GM23248 (cell line): ENCODE measurements at regions not wholly inside any gene's neighbourhood (a gene's known extent, or its start where the extent isn't known, plus 50 kb on each side); places are given as distances from the start of the nearest gene placed in this dataset.

ENCODE experiments used
- DNase-seq: peaks from one replicate; pipeline ENCODE4 v3.0.0-alpha.2; 2015
- H2AFZ ChIP-seq: fragments of 200-600 bp; sonication (generic); 2 replicates; pipeline ENCODE4 v1.6.1; 2016; ENCODE audit warnings: antibody characterized with exemption
- H3F3A ChIP-seq: fragments of 200-600 bp; sonication (generic); 2 replicates; pipeline ENCODE4 v1.6.1; 2016; ENCODE audit warnings: mild to moderate bottlenecking, antibody characterized with exemption, mixed run types; ENCODE audit not compliant: insufficient read depth
- H3K27ac ChIP-seq: fragments of 200-600 bp; sonication (generic); 2 replicates; pipeline ENCODE4 v1.5.1; 2016; ENCODE audit warnings: mild to moderate bottlenecking
- H3K27me3 ChIP-seq: fragments of 200-600 bp; sonication (generic); replicated peaks from 2 replicates; pipeline ENCODE4 v1.6.1; 2016; ENCODE audit warnings: mild to moderate bottlenecking; ENCODE audit not compliant: insufficient read depth
- H3K36me3 ChIP-seq: fragments of 200-600 bp; sonication (generic); 2 replicates; pipeline ENCODE4 v1.6.1; 2016; ENCODE audit warnings: low read depth, mild to moderate bottlenecking
- H3K4me1 ChIP-seq: fragments of 200-600 bp; sonication (generic); 2 replicates; pipeline ENCODE4 v1.6.1; 2016; ENCODE audit warnings: mild to moderate bottlenecking; ENCODE audit not compliant: insufficient read depth
- H3K4me2 ChIP-seq: fragments of 200-600 bp; sonication (generic); one replicate; pipeline ENCODE4 v1.6.1; 2016; ENCODE audit warnings: mild to moderate bottlenecking; ENCODE audit not compliant: unreplicated experiment
- H3K4me3 ChIP-seq: fragments of 200-600 bp; sonication (generic); 2 replicates; pipeline ENCODE4 v1.5.1; 2016; ENCODE audit warnings: mild to moderate bottlenecking
- H3K79me2 ChIP-seq: fragments of 200-600 bp; sonication (generic); 2 replicates; pipeline ENCODE4 v1.6.1; 2016; ENCODE audit warnings: mild to moderate bottlenecking; ENCODE audit not compliant: insufficient read depth
- H3K9ac ChIP-seq: fragments of 200-600 bp; sonication (generic); 2 replicates; pipeline ENCODE4 v1.6.1; 2016; ENCODE audit warnings: mild to moderate bottlenecking
- H3K9me2 ChIP-seq: fragments of 200-600 bp; sonication (generic); 2 replicates; pipeline ENCODE4 v1.6.1; 2016; ENCODE audit warnings: mixed run types, mild to moderate bottlenecking, moderate library complexity; ENCODE audit not compliant: insufficient read depth
- H3K9me3 ChIP-seq: fragments of 200-600 bp; sonication (generic); one replicate; pipeline ENCODE4 v1.6.1; 2017; ENCODE audit warnings: low read depth
- H4K20me1 ChIP-seq: fragments of 200-600 bp; sonication (generic); 2 replicates; pipeline ENCODE4 v1.6.0; 2016; ENCODE audit not compliant: insufficient read depth
- EZH2 ChIP-seq: fragments of 200-600 bp; sonication (generic); IDR thresholded peaks from 2 replicates; pipeline ENCODE4 v1.6.1; 2018; ENCODE audit warnings: antibody characterized with exemption, mild to moderate bottlenecking; ENCODE audit not compliant: insufficient read depth, poor library complexity, severe bottlenecking
- EZH2phosphoT487 ChIP-seq: fragments of 200-600 bp; sonication (generic); IDR thresholded peaks from 2 replicates; pipeline ENCODE4 v1.6.1; 2018; ENCODE audit warnings: antibody characterized with exemption, moderate library complexity, mild to moderate bottlenecking, low read depth; ENCODE audit not compliant: insufficient read depth
- WGBS, 2 experiments: methylation state at CpG; one replicate each; pipeline ENCODE4 v1.1.6; 2015 to 2017; ENCODE audit warnings: low lambda C conversion rate in 2 of 2, low coverage in 1 of 2; ENCODE audit errors: missing lambda C conversion rate in 2 of 2; 5-methylcytosine and 5-hydroxymethylcytosine counted together
- in situ Hi-C: fragments of 300-500 bp; cut with MboI; formaldehyde crosslinking; loops from 2 replicates; pipeline ENCODE4 v1.15.0; 2020

GRCh38 chr9:740221-740620, 101.3 kb upstream of the DMRT1 start:
- in situ Hi-C loops: no loop called here
- H3F3A ChIP-seq: peaks cover 45% of the 10 kb centered on the region
- no peak overlapping the region for H3K9ac ChIP-seq
- TF ChIP-seq EZH2phosphoT487 (no peak), EZH2 (no peak)
- no peaks in the 10 kb centered on the region for H3K27me3 ChIP-seq
- no peaks in the 10 kb centered on the region for H4K20me1 ChIP-seq
- no peaks in the 10 kb centered on the region for H3K9me2 ChIP-seq
- no peak overlapping the region for H3K27ac ChIP-seq
- no peak overlapping the region for H2AFZ ChIP-seq
- H3K36me3 ChIP-seq: peaks cover 32% of the 10 kb centered on the region; the same call in 1 of the 2 replicates
- no peaks in the 10 kb centered on the region for H3K79me2 ChIP-seq
- peaks cover 41% of the 10 kb centered on the region for H3K4me1 ChIP-seq
- 82 to 84% methylated on average over 10 of the region's 10 CpGs for WGBS, 2 experiments
- H3K4me2 ChIP-seq: no peak overlapping the region
- no peaks in the 10 kb centered on the region for H3K9me3 ChIP-seq
- DNase-seq: no peak
- H3K4me3 ChIP-seq: no peak overlapping the region

DNA sequence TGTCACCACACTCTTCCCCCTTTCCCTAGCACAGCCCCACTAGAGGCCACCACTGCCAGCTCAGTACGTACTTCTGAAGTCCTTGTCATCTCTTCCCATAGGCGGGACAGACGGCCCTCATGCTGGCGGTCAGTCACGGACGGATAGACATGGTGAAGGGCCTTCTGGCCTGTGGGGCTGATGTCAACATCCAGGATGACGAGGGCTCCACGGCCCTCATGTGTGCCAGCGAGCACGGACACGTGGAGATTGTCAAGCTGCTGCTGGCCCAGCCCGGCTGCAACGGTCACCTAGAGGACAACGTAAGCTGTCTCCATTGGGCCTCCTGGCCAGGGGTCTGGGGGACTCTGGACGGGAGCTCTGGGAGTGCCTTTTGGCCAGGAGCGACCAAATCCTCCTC, 99.4 kb upstream of the DMRT1 start:
- Histone ChIP-seq H3F3A (peaks cover 31% of the 10 kb centered on the region), H3K9me2 (no peaks in the 10 kb centered on the region), H3K27ac (no peak overlapping the region), H3K4me1 (peaks cover 25% of the 10 kb centered on the region), H2AFZ (no peak overlapping the region), H3K36me3 (peaks cover 34% of the 10 kb centered on the region), H3K4me3 (no peak overlapping the region), H4K20me1 (no peaks in the 10 kb centered on the region), H3K9ac (no peak overlapping the region), H3K79me2 (no peaks in the 10 kb centered on the region), H3K27me3 (no peaks in the 10 kb centered on the region), H3K4me2 (no peak overlapping the region), H3K9me3 (no peaks in the 10 kb centered on the region)
- in situ Hi-C loops: no loop called here
- WGBS, 2 experiments: 95 to 96% methylated on average over 16 of the region's 16 CpGs
- no peak for DNase-seq
- no peak for TF ChIP-seq EZH2phosphoT487
- TF ChIP-seq EZH2: no peak

- H3F3A ChIP-seq: peaks cover 22% of the 10 kb centered on the region
- peaks cover 15% of the 10 kb centered on the region for H3K4me1 ChIP-seq
- H3K4me3 ChIP-seq: no peak overlapping the region
- in situ Hi-C loops: no loop called here
- H3K4me2 ChIP-seq: no peak overlapping the region
- H3K36me3 ChIP-seq: peaks cover 34% of the 10 kb centered on the region
- no peak overlapping the region for H3K9ac ChIP-seq
- WGBS, 2 experiments: 93 to 94% methylated on average over 8 of the region's 8 CpGs
- H3K9me3 ChIP-seq: no peaks in the 10 kb centered on the region
- no peaks in the 10 kb centered on the region for H3K9me2 ChIP-seq
- no peak for TF ChIP-seq EZH2phosphoT487
- H2AFZ ChIP-seq: no peak overlapping the region
- no peak overlapping the region for H3K27ac ChIP-seq
- H3K27me3 ChIP-seq: no peaks in the 10 kb centered on the region
- no peak for DNase-seq
- H4K20me1 ChIP-seq: no peaks in the 10 kb centered on the region
- H3K79me2 ChIP-seq: no peaks in the 10 kb centered on the region
Observed at GRCh38 chr9:742914-743589, 98.4 kb upstream of the DMRT1 start.

- TF ChIP-seq EZH2: no peak
- TF ChIP-seq EZH2phosphoT487: no peak
- Histone ChIP-seq H3K9me3 (no peaks in the 10 kb centered on the region), H2AFZ (no peak overlapping the region), H3K36me3 (peaks cover 34% of the 10 kb centered on the region), H3K79me2 (no peaks in the 10 kb centered on the region), H3K27me3 (no peaks in the 10 kb centered on the region), H3K9me2 (no peaks in the 10 kb centered on the region), H3K4me2 (no peak overlapping the region), H3K4me1 (peaks cover 6% of the 10 kb centered on the region), H3K27ac (no peak overlapping the region), H3K4me3 (no peak overlapping the region), H3F3A (peaks cover 14% of the 10 kb centered on the region), H3K9ac (no peak overlapping the region), H4K20me1 (no peaks in the 10 kb centered on the region)
- WGBS, 2 experiments: 88 to 90% methylated on average over 9 of the region's 9 CpGs
- DNase-seq: no peak
- in situ Hi-C loops: no loop called here
Observed at GRCh38 chr9:744046-744712, 97.3 kb upstream of the DMRT1 start.
